Stimulated activated CD8-positive, alpha-beta memory T cell treated with anti-CD3 and anti-CD28 coated beads, Interleukin-12 subunit alpha, Interleukin-12 subunit beta, amount 100 ng/mL, for 4 hours (primary cell): ENCODE measurements at regions not wholly inside any gene's neighbourhood (a gene's known extent, or its start where the extent isn't known, plus 50 kb on each side); places are given as distances from the start of the nearest gene placed in this dataset.
"Not testable (repeated sequence)": the region's sequence is repeated elsewhere in the genome, so short reads cannot be mapped to it uniquely, and the experiment has no call there.

Experiments used
- DNase-seq: peaks from one replicate; pipeline ENCODE4 v3.0.0-alpha.2; 2020; ENCODE audit warnings: low read depth

- DNase-seq: no peak
These were observed 183.3 kb upstream of the PDE10A start for GRCh38 chr6:165846123-165846966.

GRCh38 chr6:165845493-165845892 lies 182.5 kb upstream of the PDE10A start:
- DNase-seq: no peak

DNA sequence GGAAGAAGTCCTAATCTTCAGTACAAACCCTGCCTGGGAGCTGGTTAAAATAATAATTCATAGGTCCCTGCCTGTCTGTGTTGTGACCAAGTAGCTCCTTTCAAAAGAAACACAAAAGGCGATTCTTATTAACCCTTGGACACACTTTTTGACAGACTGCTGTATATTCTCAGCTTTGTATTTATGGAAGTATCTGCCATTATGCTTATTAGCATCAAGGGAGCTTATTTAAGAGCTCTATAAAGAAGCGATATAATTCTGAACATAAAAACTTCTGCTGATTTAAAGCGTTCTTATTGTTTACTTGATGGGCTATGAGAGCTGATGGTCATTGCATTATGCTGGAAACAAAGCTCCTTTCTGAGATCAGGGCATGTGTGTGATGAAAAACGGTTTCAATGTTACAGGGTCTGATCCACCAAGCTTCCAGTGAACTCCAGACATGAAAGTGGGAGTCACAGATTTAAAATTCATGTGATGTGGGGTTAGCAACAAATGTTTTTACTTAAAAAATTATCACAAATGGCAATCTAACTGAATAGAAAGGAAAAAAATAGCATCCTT lies 181.8 kb upstream of the PDE10A start:
- no peak for DNase-seq

- no peak for DNase-seq
These were observed 181.2 kb upstream of the PDE10A start for GRCh38 chr6:165844232-165844631.

DNA sequence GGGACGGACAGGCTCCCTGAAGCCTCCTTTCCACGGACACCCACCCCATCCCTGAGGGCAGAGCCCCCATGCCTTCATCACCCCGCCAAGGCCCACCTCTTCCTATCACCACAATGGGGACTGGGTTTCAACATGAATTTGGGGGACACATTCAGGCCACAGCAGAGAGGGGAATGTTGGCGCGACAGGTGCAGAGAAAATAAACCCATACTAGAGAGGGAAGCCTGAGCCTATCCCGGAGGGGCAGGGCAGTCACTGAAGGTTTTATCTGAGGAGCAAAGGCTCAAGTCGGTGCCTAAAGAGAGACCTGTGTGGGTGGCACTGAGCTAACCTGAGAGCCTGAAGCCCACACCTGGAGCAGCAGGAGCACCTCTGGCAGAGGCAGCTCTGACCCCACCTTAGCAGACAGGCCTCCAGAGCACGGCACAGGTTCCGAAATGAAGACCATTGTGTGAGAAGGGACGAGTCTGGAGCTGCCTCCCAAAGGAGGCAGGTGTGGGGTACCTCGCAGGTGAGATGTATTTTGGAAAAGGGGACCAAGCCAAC lies 180.6 kb upstream of the PDE10A start:
- no peak for DNase-seq

DNA sequence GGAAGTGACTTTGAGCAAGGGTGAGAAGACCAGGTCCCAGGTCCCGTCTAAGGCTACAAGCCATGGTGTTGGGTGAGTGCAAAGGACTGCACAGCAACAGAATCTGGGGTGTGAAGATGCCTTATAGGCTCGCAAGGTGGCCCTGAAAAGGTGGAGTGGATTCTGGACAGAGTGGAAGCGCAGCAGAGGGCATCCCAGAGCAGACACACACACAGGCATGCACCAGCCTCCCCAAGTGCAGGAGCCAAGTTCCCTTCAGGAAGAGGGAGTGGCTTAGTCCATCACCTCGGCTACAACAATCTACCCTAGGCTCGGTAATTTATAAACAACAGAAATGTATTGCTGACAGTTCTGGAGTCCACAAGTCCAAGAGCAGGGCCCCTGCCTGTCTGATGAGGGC lies 180.1 kb upstream of the PDE10A start:
- DNase-seq: no peak

DNA sequence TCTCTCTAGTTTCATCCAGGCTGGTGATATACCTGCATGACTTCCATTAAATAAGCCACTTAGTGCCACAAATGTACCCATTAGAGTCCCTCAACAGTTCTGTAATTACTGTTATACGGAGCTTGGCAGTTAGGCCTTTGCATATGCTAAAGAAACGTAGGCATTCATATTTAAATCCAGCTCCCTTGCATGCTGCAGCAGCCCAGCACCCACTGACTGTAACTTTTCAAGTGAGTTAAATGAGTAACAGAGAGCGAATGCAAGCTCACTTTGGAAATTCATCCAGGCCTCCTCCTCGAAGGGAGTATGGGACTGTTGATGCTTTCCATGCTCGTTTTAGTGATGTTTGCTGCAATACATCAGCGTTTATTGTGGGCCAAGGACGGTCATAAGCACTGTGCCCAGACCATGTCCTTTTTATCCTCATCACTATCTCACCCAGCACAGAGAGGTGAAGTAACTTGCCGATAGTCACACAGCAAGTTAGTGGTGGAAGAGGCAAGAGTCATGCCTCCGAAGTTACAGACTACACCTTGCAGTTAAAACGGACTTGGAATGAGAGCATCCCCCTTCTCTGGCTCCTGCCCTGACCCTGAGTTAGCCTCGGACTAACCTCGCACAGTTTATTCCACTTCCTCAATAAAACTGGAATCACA lies 179.4 kb upstream of the PDE10A start:
- no peak for DNase-seq

- no peak for DNase-seq
These were observed 178.1 kb upstream of the PDE10A start for GRCh38 chr6:165841153-165841558.

GRCh38 chr6:165837948-165838745 lies 175.1 kb upstream of the PDE10A start:
- no peak for DNase-seq

- DNase-seq: not testable (repeated sequence)
These were observed 173.6 kb upstream of the PDE10A start for GRCh38 chr6:165836648-165837047.

GRCh38 chr6:165835410-165835851 lies 172.4 kb upstream of the PDE10A start:
- DNase-seq: no peak

DNA sequence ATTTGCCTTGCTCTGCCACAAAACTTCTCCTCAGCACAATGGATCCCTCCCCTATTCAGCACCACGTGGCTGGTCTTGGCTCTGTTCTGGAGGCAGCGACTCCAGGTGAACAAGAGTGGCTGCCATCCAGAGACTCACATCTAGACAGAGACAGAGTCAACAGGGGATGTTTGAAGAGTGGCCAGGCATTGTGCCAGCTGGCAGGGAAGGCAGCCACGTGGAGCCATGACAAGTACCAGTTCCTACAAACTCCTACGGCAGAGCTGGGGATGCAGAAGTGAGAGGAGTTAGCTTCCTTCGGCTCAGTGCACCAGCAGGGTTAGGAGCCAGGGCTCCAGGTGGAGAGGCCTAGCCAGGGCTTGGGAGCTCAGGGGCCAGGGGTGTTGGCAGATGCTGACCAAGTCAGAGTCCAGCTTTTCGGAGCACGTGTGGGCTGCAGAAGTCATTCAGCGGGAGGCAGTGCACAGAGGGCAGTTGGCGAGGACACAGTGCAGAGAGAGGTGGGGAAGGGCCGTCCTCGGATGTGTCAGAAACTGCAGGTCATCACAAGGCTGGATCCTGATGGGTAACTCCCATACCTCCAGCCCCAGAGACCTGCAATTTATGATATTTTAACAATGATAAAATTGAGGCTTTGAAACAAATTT lies 171.7 kb upstream of the PDE10A start:
- DNase-seq: no peak

- DNase-seq: no peak
These were observed 170.3 kb upstream of the PDE10A start for GRCh38 chr6:165833355-165833754.

DNA sequence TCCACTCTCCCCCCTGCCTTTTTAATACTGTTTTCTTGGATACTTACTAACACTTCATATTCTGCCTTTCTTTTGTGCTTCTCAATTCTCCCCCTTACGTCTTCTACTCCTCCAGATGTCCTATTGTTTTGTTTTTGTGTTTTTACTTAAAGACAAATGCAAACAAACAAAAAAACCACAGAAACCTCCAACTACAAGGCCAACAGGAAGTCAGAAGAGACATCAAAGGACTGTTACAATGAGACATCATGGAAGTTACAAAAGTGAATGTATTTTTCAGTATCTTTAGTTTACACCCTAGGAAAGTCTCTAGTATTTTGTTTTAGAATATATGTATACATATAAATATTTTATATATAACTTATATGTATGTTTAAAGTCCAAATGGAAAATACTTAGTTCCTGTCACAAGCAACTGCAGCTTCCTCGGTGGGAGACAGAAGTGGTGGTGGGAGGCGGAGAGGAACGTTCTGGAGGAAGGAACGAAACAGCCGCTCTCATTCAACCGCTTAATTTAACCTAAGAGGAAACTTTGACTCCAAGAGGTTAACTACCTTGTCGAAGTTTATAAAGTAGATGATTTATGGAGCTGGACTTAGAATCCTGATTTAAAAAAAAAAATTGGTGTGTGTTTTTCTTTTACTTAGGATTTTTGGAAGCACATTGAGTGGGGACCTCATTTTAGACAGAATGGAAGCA lies 168.9 kb upstream of the PDE10A start:
- no peak for DNase-seq

DNA sequence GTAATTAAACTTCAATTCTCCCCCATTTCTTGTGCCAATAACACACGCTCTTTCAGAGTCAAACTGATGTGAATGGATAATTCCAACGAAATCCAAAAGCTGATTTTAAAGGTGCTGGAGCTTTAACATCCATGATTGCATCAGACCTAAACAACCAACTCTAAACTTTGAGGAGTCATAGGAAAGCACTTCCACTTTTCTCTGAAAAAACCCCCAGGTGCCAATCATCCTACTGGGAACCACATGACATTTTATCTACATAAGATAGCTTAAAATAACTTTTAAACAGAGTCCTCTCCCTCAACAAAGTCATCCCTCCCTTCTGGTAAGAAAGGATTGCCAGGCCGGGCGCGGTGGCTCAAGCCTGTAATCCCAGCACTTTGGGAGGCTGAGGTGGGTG lies 167.7 kb upstream of the PDE10A start:
- DNase-seq: no peak

GRCh38 chr6:165829376-165829775 lies 166.3 kb upstream of the PDE10A start:
- no peak for DNase-seq

DNA sequence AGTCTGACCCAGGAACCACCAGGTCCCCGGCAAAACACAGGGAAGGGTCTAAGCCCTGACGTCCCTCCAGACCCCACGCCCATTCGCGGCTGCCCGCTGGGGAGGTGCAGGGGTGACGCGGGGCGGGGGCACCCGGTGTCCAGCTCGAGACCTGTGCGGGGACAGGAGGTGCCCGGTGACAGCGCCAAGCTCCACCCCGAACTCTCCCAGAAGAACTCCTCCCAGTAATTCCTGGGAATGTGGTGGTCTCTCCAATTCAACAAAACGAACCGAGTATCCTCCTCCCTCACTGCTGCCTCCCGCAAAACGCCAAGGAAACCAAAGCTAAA lies 164.1 kb upstream of the PDE10A start:
- no peak for DNase-seq

DNA sequence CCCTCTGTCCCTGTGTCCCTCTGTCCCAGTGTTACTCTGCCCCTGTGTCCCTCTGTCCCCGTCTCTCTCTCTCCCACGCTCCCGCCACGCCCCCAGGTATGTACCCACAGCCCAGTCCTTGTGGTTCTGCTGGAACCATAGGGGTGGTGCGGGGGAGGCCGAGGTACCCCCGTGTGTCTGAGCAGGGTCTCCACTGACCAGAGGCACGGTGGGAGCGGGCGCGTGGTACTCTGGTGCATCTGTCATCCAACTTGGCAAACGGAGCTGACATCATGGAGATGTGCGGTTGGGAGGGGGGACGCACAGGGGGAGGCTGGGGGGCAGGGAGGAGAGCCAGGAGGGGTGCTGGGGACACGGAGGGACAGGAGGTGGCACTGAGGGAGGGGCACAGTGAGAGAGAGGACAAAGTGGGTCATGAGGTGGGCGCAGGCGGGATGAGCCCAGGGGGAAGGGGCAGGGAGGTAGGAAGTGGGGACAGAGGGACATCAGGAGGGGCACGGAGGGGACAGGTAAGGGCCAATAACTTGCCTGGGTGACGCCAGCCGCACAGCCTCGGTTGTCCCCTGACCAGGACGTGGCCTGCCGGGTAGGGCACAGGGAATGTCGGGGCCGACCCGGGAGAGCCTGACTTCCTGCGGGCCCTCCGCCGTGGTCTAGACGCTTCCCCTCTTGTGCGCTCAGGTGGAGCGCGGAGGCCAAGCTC lies 163.6 kb upstream of the PDE10A start:
- DNase-seq: no peak

GRCh38 chr6:165825256-165825815 lies 162.3 kb upstream of the PDE10A start:
- no peak for DNase-seq
